ENCODE measurements at regions not wholly inside any gene's neighbourhood (a gene's known extent, or its start where the extent isn't known, plus 50 kb on each side); places are given as distances from the start of the nearest gene placed in this dataset.
"Not testable (repeated sequence)": the region's sequence is repeated elsewhere in the genome, so short reads cannot be mapped to it uniquely, and the experiment has no call there.

DNA sequence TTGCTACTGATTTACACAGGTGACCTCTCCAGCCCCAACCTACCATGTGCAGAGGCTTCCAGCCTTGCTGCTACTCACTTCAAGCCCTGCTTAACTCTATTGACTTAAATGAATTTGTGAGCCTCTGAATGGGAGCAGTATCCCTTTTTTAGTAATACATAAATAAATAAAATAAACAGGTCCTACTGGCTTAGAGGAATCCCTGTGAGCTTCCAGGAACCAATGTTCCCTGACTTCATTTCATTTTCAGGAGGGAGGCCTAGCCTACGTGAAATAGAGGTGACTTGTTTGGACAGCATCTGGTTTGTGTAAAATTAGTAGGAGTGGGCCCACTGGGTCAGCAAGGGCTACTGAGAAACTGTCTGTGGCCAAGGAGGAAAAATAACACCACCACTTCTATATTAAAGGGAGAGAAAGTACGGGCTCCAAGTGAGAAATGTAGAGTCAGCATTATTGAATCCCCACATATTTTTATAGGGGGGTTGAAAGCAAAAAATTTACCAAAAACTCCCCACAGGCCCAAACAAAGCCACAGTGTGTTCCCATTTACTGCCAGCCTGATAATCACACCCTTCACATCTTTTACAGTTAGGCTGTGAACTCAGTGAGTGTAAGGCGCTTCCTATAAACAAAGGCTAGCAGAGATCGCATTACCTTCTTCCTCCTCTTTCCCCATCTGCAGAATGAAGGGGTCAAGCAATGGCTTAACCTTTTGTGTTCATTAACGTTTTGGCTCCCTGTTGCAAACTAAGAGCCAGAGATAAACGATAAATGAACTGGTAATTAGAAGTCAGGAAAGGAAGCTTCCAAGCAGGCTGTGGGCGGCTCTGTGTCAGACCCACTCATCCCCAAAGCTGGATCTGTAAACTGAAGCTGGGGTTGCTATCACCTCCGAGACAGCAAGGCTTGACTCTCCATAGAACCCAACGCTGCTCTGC is 138.8 kb upstream of the LIFR start:
- no peak for DNase-seq (ENCODE audit: low spot score)
- Mint-ChIP-seq H3K9me3 (no peaks in the 10 kb centered on the region), H3K4me1 (ENCODE audit: low read depth) (no peaks in the 10 kb centered on the region), H3K36me3 (ENCODE audit: low read depth) (no peaks in the 10 kb centered on the region), H3K27me3 (ENCODE audit: low read depth) (peaks cover 7% of the 10 kb centered on the region), H3K4me3 (ENCODE audit: low read depth) (no peak overlapping the region), H3K27ac (no peak overlapping the region)
- intact Hi-C loops (cut with micrococcal nuclease): no loop called here

- Mint-ChIP-seq H3K27me3 (ENCODE audit: low read depth) (peaks cover 9% of the 10 kb centered on the region), H3K4me3 (ENCODE audit: low read depth) (no peak overlapping the region), H3K36me3 (ENCODE audit: low read depth) (no peaks in the 10 kb centered on the region), H3K4me1 (ENCODE audit: low read depth) (no peaks in the 10 kb centered on the region), H3K9me3 (no peaks in the 10 kb centered on the region), H3K27ac (no peak overlapping the region)
- DNase-seq (ENCODE audit: low spot score): no peak
- intact Hi-C loops (cut with micrococcal nuclease): no loop called here
Observed at GRCh38 chr5:38697013-38697412, 140.6 kb upstream of the LIFR start.

DNA sequence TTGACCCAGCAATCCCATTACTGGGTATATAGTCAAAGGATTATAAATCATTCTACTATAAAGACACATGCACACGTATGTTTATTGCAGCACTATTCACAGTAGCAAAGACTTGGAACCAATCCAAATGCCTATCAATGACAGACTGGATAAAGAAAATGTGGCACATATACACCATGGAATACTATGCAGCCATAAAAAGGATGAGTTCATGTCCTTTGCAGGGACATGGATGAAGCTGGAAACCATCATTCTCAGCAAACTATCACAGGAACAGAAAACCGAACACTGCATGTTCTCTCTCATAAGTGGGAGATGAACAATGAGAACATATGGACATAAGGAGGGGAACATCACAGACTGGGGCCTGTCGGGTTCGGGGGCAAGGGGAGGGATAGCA is 140.3 kb upstream of the OSMR start:
- H3K4me3 Mint-ChIP-seq (ENCODE audit: low read depth); H3K4me1 Mint-ChIP-seq (ENCODE audit: low read depth); intact Hi-C loops (cut with micrococcal nuclease); H3K27me3 Mint-ChIP-seq (ENCODE audit: low read depth); H3K36me3 Mint-ChIP-seq (ENCODE audit: low read depth); H3K9me3 Mint-ChIP-seq; H3K27ac Mint-ChIP-seq; DNase-seq (ENCODE audit: low spot score): not testable (repeated sequence)

DNA sequence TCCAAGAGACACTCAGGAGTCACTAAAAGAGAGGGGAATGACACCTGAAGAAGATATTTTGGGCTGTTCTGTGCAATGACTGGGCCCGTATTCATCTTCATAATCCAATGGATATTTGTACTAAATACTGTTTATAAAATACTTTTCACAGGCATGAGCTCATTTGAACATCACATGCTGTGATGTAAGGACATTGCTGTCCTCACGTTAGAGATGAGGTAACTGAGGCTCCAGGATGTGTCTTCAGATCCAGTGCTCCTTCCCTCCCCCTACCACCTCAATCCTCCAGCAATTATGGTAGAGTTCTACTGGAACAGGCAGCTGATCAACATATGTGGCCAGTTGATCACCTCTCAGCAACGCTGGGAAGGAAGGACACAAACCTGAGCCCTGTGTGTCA is 139.4 kb upstream of the OSMR start:
- Mint-ChIP-seq H3K9me3 (no peaks in the 10 kb centered on the region), H3K36me3 (ENCODE audit: low read depth) (no peaks in the 10 kb centered on the region), H3K27me3 (ENCODE audit: low read depth) (peaks cover 2% of the 10 kb centered on the region), H3K4me3 (ENCODE audit: low read depth) (no peak overlapping the region), H3K4me1 (ENCODE audit: low read depth) (no peaks in the 10 kb centered on the region), H3K27ac (no peak overlapping the region)
- intact Hi-C loops (cut with micrococcal nuclease): no loop called here
- DNase-seq (ENCODE audit: low spot score): no peak

DNA sequence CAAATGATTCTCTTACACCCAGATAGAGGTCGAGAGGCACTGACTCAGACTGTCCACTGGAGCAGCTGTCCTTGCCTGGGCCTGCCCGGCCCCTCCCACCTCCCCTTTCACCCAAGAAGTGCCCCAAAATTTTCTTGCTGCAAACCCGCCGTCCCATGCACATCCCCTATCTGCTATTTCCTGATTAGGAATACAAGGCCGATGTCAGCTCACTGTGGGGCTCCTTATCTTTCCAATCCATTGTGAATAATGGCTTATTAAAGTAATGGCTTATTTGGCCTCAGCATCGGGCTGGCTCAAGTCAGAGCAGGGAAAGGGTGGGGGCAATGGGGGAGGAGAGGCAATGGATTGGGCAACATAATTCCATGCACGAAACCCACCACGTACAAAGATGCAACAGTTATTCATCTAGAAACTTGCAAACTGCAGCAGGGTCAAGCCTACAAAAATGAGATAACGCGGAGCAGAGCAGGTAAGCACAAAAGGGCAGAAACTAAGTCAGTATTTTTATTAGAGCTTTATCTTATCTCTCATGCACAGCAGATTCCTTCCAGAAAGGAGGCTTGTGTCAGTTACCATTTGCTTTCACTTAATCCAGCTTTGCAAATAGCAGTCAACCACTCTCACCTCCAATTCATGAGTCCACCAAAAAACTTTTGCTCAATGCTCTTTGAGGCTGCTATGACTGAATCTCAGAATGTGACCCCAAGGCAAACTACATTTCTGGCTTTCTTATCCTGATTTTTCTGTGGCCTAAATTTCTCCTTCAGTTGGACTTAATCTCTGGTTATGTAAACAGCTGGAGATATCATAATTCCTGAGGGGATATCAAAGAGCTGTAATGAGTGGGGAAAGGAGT is 138.2 kb upstream of the OSMR start:
- H3K27ac Mint-ChIP-seq: no peak overlapping the region
- no peak overlapping the region for H3K4me3 Mint-ChIP-seq (ENCODE audit: low read depth)
- intact Hi-C loops (cut with micrococcal nuclease): no loop called here
- H3K4me1 Mint-ChIP-seq (ENCODE audit: low read depth): no peaks in the 10 kb centered on the region
- no peaks in the 10 kb centered on the region for H3K9me3 Mint-ChIP-seq
- DNase-seq (ENCODE audit: low spot score): no peak
- H3K36me3 Mint-ChIP-seq (ENCODE audit: low read depth): no peaks in the 10 kb centered on the region
- H3K27me3 Mint-ChIP-seq (ENCODE audit: low read depth): no peaks in the 10 kb centered on the region

GRCh38 chr5:38709678-38710306 is 136.0 kb upstream of the OSMR start:
- DNase-seq (ENCODE audit: low spot score): no peak
- no peaks in the 10 kb centered on the region for H3K27me3 Mint-ChIP-seq (ENCODE audit: low read depth)
- H3K36me3 Mint-ChIP-seq (ENCODE audit: low read depth): no peaks in the 10 kb centered on the region
- intact Hi-C loops (cut with micrococcal nuclease): no loop called here
- H3K4me1 Mint-ChIP-seq (ENCODE audit: low read depth): no peaks in the 10 kb centered on the region
- no peak overlapping the region for H3K27ac Mint-ChIP-seq
- no peak overlapping the region for H3K4me3 Mint-ChIP-seq (ENCODE audit: low read depth)
- no peaks in the 10 kb centered on the region for H3K9me3 Mint-ChIP-seq

DNA sequence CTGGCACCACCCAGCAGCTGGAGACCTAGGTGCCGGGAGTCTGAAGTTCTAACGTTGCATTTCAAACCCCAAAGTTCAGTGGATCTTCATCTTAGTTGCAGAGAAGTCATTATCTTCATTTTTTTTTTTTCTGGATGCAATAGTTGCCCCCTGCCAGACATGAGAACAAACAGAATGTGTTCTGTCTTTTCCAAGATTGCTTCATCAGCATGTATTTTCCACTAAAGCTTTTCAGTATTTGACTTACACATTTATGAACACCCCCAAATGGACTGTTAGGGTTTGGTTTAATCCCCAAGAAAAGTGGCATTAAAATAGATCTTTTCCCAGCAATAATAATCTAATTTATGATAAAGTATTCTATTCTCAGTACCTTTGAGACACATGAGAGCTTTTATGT is 135.2 kb upstream of the OSMR start:
- H3K4me1 Mint-ChIP-seq (ENCODE audit: low read depth): no peaks in the 10 kb centered on the region
- H3K27ac Mint-ChIP-seq: no peak overlapping the region
- no peaks in the 10 kb centered on the region for H3K9me3 Mint-ChIP-seq
- H3K4me3 Mint-ChIP-seq (ENCODE audit: low read depth): no peak overlapping the region
- no peaks in the 10 kb centered on the region for H3K27me3 Mint-ChIP-seq (ENCODE audit: low read depth)
- intact Hi-C loops (cut with micrococcal nuclease): no loop called here
- H3K36me3 Mint-ChIP-seq (ENCODE audit: low read depth): no peaks in the 10 kb centered on the region
- no peak for DNase-seq (ENCODE audit: low spot score)

DNA sequence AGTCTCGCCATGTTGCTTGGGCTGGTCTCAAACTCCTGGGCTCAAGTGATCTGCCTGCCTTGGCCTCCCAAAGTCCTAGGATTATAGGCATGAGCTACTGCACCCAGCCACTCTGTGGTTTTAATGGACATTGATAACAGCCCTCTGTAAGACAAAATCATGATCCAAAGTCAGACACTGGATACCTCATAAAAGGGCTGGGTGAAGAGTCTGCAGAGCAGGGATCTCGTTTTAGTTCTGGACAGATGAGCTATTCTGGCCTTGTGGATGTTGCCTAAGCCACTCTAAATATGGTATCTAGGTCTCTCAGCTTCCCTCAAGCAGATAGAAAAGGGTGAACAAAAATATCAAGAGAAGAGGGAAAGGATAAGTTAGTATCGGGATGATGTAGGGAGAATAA is 133.4 kb upstream of the OSMR start:
- DNase-seq (ENCODE audit: low spot score): no peak
- Mint-ChIP-seq H3K27me3 (ENCODE audit: low read depth) (no peaks in the 10 kb centered on the region), H3K27ac (no peak overlapping the region), H3K9me3 (no peaks in the 10 kb centered on the region), H3K36me3 (ENCODE audit: low read depth) (no peaks in the 10 kb centered on the region), H3K4me3 (ENCODE audit: low read depth) (no peak overlapping the region), H3K4me1 (ENCODE audit: low read depth) (no peaks in the 10 kb centered on the region)
- intact Hi-C loops (cut with micrococcal nuclease): no loop called here

DNA sequence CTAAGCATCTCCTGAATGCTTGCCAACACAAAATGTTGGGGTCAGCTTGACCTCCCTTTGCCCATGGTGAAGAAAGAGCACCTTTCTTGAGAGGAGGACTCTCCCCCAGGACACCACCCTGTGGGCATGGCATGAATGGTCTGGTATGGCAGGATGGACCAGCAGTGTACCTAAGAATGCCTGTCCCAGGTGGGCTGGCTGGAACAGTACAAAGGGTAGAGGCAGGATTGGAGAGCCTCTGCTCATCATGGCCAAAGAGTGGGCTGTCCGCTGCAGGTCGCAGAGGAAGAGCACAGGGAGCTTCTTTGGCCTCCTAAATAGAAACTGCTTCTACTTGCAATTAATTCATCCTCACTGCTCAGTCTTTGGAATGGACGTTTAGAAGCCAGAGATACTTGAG is 131.6 kb upstream of the OSMR start:
- Mint-ChIP-seq H3K36me3 (ENCODE audit: low read depth) (no peaks in the 10 kb centered on the region), H3K4me3 (ENCODE audit: low read depth) (no peak overlapping the region)
- intact Hi-C loops (cut with micrococcal nuclease): no loop called here

GRCh38 chr5:38714703-38715355 is 131.0 kb upstream of the OSMR start:
- DNase-seq (ENCODE audit: low spot score): no peak
- H3K27ac Mint-ChIP-seq: no peak overlapping the region
- intact Hi-C loops (cut with micrococcal nuclease): no loop called here
- H3K9me3 Mint-ChIP-seq: no peaks in the 10 kb centered on the region
- no peaks in the 10 kb centered on the region for H3K4me1 Mint-ChIP-seq (ENCODE audit: low read depth)
- no peak overlapping the region for H3K4me3 Mint-ChIP-seq (ENCODE audit: low read depth)
- no peaks in the 10 kb centered on the region for H3K27me3 Mint-ChIP-seq (ENCODE audit: low read depth)
- no peaks in the 10 kb centered on the region for H3K36me3 Mint-ChIP-seq (ENCODE audit: low read depth)

More for the DNA sequence above, 131.6 kb upstream of the OSMR start:
- no peaks in the 10 kb centered on the region for H3K4me1 Mint-ChIP-seq (ENCODE audit: low read depth)
- H3K9me3 Mint-ChIP-seq: no peaks in the 10 kb centered on the region
- H3K27ac Mint-ChIP-seq: no peak overlapping the region
- no peak for DNase-seq (ENCODE audit: low spot score)
- no peaks in the 10 kb centered on the region for H3K27me3 Mint-ChIP-seq (ENCODE audit: low read depth)

DNA sequence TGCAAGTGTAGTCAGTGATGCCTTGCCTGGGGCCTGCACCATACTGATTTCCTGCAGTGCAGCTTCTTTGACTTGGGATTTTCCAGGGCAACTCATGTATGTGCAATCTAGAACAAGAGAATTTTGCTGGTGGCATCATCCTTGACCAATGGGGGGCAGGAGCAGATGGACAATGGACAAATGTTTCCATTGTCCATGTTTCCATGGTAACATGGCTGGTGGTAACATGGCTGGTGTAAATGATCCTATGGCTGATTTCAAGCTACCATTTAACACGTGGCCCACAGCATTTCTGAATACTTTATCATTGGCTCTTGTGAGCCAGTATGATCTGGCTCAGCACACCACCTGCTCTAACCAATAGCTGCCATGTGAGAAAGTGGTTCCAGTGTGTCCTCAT is 130.1 kb upstream of the OSMR start:
- no peaks in the 10 kb centered on the region for H3K27me3 Mint-ChIP-seq (ENCODE audit: low read depth)
- H3K9me3 Mint-ChIP-seq: no peaks in the 10 kb centered on the region
- H3K27ac Mint-ChIP-seq: no peak overlapping the region
- H3K4me1 Mint-ChIP-seq (ENCODE audit: low read depth): no peaks in the 10 kb centered on the region
- no peak overlapping the region for H3K4me3 Mint-ChIP-seq (ENCODE audit: low read depth)
- H3K36me3 Mint-ChIP-seq (ENCODE audit: low read depth): no peaks in the 10 kb centered on the region
- DNase-seq (ENCODE audit: low spot score): no peak
- intact Hi-C loops (cut with micrococcal nuclease): no loop called here

- Mint-ChIP-seq H3K4me3 (ENCODE audit: low read depth) (no peak overlapping the region), H3K27ac (no peak overlapping the region), H3K27me3 (ENCODE audit: low read depth) (no peaks in the 10 kb centered on the region), H3K4me1 (ENCODE audit: low read depth) (no peaks in the 10 kb centered on the region), H3K36me3 (ENCODE audit: low read depth) (no peaks in the 10 kb centered on the region), H3K9me3 (no peaks in the 10 kb centered on the region)
- no peak for DNase-seq (ENCODE audit: low spot score)
- intact Hi-C loops (cut with micrococcal nuclease): no loop called here
Observed at GRCh38 chr5:38716516-38716915, 129.3 kb upstream of the OSMR start.
